OCI-LY7 (cell line): ENCODE measurements at regions not wholly inside any gene's neighbourhood (a gene's known extent, or its start where the extent isn't known, plus 50 kb on each side); places are given as distances from the start of the nearest gene placed in this dataset.

ENCODE experiments used
- CTCF ChIP-seq: fragments of 200-600 bp; sonication (generic); conservative IDR thresholded peaks from 2 replicates; pipeline ENCODE4 v1.5.1; 2014; ENCODE audit warnings: mild to moderate bottlenecking, antibody characterized with exemption, low read length, moderate library complexity, mixed read lengths
- EZH2phosphoT487 ChIP-seq: fragments of 200-600 bp; sonication (generic); IDR thresholded peaks from 2 replicates; pipeline ENCODE4 v1.6.1; 2018; ENCODE audit warnings: low read depth, borderline replicate concordance, mild to moderate bottlenecking, mixed run types, antibody characterized with exemption, low read length, moderate library complexity, mixed read lengths

- TF ChIP-seq CTCF = no peak
- TF ChIP-seq EZH2phosphoT487 = no peak
Observed at GRCh38 chr1:57719274-57719673, 295.4 kb upstream of the DAB1 start.
